ENCODE measurements at regions not wholly inside any gene's neighbourhood (a gene's known extent, or its start where the extent isn't known, plus 50 kb on each side); places are given as distances from the start of the nearest gene placed in this dataset.

DNA sequence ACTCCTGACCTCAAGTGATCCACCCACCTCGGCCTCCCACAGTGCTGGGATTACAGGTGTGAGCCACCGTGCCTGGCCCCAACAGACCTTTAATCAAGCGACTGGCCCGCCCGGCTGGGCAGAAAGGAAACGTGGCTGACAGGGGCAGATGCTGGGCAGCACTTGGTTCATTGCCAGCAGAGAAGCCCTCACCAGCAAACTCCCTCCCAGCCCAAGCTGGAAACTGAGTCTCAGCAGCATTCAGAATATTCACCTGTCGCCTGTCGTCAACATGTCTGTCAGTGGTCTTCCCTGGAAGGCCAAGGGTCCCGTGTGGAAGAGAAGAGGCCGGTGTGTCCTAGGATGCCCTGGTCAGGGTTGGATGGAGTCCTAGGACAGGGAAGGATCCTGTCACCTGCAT is 245.0 kb downstream of the TEX29 start:
- TF ChIP-seq, protein P1, sequence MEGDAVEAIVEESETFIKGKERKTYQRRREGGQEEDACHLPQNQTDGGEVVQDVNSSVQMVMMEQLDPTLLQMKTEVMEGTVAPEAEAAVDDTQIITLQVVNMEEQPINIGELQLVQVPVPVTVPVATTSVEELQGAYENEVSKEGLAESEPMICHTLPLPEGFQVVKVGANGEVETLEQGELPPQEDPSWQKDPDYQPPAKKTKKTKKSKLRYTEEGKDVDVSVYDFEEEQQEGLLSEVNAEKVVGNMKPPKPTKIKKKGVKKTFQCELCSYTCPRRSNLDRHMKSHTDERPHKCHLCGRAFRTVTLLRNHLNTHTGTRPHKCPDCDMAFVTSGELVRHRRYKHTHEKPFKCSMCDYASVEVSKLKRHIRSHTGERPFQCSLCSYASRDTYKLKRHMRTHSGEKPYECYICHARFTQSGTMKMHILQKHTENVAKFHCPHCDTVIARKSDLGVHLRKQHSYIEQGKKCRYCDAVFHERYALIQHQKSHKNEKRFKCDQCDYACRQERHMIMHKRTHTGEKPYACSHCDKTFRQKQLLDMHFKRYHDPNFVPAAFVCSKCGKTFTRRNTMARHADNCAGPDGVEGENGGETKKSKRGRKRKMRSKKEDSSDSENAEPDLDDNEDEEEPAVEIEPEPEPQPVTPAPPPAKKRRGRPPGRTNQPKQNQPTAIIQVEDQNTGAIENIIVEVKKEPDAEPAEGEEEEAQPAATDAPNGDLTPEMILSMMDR (IDR thresholded peaks at IDR 0.05): no peak
- TF ChIP-seq POLR2A (IDR thresholded peaks at IDR 0.05): no peak
